Endometrial microvascular endothelial cells (primary cell): ENCODE measurements at regions not wholly inside any gene's neighbourhood (a gene's known extent, or its start where the extent isn't known, plus 50 kb on each side); places are given as distances from the start of the nearest gene placed in this dataset.

Experiments
- in situ Hi-C: cut with HindIII; loops from 2 replicates; pipeline ENCODE4 v1.10.0; 2017; ENCODE audit warnings: low sequenced_read_pairs, low pct_unique_long_range_greater_than_20kb; ENCODE audit errors: inconsistent ontology term

- in situ Hi-C loops = no loop called here
Measured at GRCh38 chr3:152174876-152175527, 93.7 kb upstream of the MBNL1 start.

- in situ Hi-C loops = no loop called here
Measured at GRCh38 chr3:152175528-152175889, 93.2 kb upstream of the MBNL1 start.

DNA sequence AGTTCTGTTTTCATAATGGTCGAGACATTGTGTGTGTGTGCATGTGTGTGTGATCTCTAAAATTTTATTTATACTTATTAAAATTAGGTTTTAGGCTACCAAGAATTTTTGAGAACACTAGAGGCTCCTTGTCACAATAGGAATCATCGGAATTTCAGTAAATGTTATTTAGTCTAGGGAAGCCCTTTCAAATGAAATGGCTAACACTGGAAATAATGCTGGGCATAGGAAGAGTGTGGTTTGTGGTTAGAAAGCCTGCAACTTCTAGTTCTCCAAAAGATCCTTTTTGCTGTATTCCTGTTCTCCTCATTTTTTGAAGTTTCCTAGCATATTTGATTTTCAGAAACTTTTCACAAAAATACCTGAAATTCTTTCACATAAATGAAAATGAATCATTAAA lies 92.5 kb upstream of the MBNL1 start:
- in situ Hi-C loops = no loop called here

DNA sequence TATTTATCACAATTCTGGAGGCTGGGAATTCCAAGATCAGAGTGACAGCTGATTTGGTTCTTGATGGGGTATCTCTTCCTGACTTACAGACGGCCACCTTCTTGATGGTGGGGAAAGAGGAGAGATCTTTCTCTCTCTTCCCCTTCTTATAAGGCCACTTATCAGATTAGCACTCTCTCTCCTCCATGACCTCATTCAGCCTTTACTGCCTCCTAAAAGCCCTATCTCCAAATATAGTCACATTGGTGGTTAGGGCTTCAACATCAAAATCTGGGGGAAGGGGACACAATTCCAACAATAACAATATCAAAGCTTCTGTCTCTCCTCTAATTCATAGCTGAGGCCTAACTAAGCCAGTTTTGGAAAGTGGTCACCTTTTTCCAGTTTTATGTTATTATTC lies 91.7 kb upstream of the MBNL1 start:
- in situ Hi-C loops = no loop called here

GRCh38 chr3:152177757-152178156 lies 91.0 kb upstream of the MBNL1 start:
- in situ Hi-C loops = no loop called here

GRCh38 chr3:152183473-152183872 lies 85.3 kb upstream of the MBNL1 start:
- in situ Hi-C loops = loop anchor here (10.0 kb wide), 1 partner anchor 91 kb away; no protein-coding TSS in a partner anchor

DNA sequence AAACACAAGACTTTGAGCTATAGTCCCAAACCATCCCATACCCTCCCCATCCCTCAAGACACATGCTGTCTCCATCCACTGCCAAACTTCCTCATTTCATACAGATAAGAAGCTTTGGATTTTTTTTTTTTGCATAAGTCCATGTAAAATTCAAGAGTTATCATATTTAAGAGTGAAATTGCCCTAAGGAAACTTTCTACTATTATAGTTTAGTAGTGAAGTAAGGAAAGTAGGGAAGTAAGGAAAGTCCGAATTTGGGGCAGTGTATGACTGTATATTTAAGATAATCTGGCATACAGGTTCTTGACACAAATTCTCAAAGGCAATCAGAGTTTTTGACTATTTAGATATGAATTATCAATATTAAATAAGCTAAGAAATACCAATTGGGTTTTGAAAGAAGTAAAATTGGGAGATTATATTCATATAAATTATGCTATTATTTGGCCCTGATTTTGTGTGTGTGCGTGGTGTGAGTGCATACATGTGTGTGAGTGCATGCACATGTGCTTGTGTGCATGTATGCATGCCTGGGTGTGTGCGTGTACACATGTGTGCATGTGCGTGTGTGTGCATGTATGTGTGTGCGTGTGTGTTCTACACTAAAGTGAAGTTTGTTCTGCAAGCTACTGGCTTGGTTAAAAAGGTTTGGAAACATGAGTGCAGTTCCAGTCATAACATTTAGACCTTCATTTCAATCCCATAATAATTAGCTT lies 83.6 kb upstream of the MBNL1 start:
- in situ Hi-C loops = loop anchor here (10.0 kb wide), 1 partner anchor 90 kb away; no protein-coding TSS in a partner anchor

DNA sequence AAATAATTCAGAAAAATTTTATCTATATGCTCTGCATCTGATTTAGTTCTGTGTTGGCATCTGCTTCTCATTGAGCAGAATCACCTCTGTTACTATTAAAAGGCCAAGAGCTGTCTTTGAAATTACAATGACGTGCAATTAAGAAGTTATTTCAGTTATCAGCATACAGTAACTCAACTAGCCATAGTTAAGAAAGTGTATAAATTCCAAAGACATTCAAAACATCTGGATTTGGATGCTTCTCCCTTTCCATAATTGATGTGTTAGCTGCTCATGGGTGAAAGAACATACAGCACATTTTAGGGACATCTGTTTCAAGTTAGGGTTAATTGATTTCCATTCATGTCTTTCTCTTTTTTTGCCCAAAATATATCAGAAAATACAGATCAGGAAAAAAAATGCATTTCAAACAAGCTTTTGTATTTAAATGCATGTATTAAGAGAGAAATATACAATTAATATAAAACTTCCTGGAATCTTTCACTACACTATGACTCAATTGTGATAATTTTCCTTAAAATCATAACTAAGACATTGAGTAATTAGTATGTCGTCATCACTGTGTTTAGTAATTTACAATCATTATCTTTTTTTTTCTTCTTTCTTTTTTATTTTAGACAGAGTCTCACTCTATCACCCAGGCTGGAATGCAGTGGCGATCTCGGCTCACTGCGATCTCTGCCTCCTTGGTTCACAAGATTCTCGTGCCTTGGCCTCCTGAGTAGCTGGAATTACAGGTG lies 82.7 kb upstream of the MBNL1 start:
- in situ Hi-C loops = loop anchor here (10.0 kb wide), 1 partner anchor 89 kb away; no protein-coding TSS in a partner anchor

GRCh38 chr3:152190636-152191183 lies 78.0 kb upstream of the MBNL1 start:
- in situ Hi-C loops = no loop called here

DNA sequence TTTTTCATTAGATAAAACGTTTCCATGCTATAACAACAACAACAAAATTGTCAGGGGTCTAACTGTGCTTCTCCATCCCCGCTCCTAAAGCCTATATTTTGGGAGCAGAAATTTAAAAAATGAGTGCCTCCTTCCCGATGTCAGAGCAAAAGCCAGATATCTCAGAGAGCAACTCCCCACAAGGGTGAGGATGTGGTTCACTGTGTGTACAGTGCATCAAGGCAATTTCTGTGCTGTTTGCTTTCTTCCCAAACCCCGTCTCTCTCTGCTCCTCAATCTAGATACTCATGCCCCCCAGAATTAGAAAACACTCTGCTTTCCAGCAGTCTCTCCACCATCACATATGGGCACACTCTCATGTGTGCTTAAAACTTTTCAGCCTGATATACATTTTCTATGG lies 76.7 kb upstream of the MBNL1 start:
- in situ Hi-C loops = no loop called here

GRCh38 chr3:152192936-152193672 lies 75.6 kb upstream of the MBNL1 start:
- in situ Hi-C loops = no loop called here

GRCh38 chr3:152193673-152194267 lies 75.0 kb upstream of the MBNL1 start:
- in situ Hi-C loops = no loop called here

GRCh38 chr3:152195206-152195605 lies 73.5 kb upstream of the MBNL1 start:
- in situ Hi-C loops = no loop called here

DNA sequence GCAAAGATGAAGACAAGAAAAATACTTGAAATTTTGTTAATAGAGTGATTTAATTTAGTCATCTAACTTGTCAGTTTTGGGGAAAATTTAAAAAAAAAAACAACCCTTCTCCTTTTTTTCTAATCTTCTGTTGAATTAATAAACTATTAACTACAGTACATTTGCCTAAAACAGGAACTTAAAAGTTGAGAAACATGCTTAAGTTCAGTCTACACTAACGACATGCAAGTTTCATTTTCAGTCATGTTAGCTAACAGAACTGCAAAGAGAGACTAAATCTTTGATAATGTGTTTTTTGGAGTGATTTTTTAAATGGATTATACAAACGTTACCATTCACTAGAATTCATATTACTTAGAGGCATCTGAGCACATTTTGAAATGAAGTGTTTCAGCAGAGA lies 71.9 kb upstream of the MBNL1 start:
- in situ Hi-C loops = no loop called here

DNA sequence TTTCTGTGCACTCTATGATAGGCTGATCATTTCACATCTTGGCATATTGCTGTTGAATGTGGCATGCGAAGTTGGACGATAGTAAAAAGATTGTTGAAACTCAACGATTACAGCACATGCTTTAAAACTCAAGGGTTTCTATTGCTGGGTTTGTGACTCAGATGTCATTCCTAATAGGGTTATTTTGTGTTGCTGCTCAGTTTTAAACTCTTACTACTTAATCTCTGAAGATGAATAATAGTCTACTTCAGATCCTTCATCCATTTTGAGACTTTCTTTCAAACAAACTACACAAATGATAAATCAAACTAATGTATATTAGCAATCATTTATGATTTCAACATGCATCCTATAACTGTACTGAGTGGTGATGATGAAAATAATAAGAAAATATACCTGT lies 71.3 kb upstream of the MBNL1 start:
- in situ Hi-C loops = no loop called here

DNA sequence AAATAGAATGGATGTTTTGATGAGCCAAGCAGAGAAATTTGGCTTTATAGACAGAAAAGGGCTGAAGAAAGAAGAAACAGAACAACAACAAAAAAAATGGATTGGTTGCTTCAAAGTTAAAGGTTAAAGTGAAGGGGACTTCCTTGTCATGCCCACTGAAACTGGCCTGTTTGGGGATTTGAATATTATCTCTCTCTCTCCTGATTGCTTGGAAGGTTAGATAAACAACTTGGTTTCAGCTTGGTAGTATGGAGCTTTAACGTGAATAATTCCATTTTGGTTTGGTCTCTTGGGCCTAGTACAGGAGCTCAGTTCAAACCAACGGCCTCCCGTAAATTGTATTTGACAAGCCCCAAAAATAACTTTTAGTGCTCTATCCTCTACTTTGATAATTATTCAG lies 70.8 kb upstream of the MBNL1 start:
- in situ Hi-C loops = no loop called here

DNA sequence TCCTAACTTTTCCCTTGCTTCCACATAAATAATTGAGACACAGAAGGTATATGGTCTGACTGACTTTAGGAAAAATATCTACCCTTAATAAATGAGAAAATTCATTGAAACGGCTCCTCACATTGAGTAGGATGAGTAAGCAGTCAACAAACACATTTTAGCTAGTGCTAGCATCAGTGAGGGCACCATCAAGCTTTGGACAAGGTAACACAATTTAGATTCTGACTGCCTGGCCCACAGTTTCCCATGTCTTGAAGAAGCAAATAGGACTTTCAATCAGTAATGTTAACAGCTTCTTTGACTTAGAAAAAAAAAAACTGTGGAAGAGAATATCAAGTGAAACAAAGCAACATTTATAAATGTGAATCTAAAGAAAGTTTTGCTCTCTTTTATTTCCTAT lies 70.1 kb upstream of the MBNL1 start:
- in situ Hi-C loops = no loop called here

GRCh38 chr3:152199102-152199840 lies 69.5 kb upstream of the MBNL1 start:
- in situ Hi-C loops = no loop called here
